HG03135 (cell line): ENCODE measurements at regions not wholly inside any gene's neighbourhood (a gene's known extent, or its start where the extent isn't known, plus 50 kb on each side); places are given as distances from the start of the nearest gene placed in this dataset.
A peak's percentile ranks its signal among the peaks of the same experiment; 100 is the strongest.

Source experiments
- ATAC-seq: cut with Tn5 transposase; IDR thresholded peaks from one replicate; pipeline ENCODE4 v1.9.1; 2021; ENCODE audit warnings: mild to moderate bottlenecking, moderate library complexity; ENCODE audit not compliant: unreplicated experiment

DNA sequence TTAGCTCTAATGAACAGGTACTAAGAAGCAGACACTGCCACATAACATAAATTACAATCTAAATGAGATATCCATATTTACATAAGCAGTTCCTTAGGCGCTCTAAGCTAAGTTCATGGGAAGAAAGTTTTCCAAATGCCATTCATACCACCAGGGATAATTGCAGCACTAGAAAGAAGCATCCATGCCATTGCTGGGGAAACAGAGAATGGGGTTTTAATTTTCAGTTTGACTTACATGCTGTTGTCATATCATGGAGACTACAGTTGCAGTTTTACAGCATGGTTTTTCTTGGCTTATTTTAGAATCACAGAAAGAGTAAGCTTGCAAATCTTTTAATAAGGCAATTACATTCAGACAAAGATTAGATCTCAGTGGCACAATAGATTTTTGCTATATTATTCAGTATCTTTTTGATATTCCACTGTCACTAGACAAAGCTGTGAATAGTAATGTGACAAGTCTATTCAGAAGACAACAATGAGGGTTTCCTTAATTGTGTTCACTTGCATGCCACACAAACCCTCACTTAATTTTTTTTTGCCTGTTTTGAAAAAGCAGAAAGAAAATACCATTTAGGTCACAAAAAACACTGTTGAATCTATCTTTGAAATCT is 108.4 kb upstream of the ELAVL2 start:
- no peak for ATAC-seq

DNA sequence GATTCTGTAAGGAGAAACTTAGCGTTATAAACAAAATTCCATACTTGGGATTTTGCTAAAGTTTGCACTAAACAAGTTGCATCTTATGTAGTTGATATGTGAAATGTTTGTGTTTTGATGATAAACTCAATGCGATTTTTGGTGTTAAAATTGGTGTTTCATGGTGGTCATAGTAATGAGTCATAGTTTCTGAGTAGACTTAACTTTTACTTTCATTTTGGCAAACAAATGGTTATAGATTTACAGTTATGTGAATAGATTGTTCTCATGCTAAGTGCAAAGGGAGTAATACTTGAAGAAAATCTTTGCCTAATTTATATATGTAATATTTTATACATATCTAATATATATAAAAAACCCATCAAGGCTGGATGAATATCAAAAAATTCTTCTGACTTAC is 107.3 kb upstream of the ELAVL2 start:
- no peak for ATAC-seq

DNA sequence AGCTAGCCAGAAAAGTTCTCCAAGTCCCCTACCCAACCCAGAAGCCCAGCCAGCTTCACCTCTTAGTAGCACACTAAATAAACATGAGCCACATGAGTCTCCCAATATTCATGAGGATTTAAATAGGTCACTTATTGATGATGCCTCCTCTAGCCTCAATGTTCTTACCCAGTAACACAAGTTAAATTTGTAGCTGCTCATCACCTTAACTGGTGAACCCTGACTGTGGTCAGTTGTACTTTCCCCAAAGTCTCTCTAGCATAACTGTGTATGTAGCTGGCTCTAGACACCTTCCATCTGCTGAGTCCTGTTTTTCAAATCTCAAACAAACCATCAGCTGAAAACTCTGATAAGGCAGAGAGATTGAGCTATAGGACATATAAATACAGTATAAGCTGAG is 100.3 kb upstream of the ELAVL2 start:
- peak; percentile 63 for ATAC-seq

DNA sequence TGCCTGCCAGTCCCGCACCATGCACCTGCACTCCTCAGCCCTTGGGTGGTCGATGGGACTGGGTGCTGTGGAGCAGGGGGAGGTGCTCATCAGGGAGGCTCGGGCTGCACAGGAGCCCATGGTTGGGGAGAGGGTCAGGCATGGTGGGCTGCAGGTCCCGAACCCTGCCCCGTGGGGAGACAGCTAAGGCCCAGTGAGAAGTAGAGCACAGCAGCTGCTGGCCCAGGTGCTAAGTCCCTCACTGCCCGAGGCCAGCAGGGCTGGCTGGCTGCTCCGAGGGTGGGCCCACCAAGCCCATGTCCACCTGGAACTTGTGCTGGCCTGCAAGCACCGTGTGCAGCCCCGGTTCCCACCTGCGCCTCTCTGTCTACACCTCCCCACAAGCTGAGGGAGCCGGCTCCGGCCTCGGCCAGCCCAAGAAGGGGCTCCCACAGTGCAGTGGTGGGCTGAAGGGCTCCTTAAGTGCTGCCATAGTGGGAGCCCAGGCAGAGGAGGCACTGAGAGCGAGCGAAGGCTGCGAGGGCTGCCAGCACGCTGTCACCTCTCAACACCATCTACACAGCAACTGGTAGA is 88.5 kb upstream of the ELAVL2 start:
- no peak for ATAC-seq

DNA sequence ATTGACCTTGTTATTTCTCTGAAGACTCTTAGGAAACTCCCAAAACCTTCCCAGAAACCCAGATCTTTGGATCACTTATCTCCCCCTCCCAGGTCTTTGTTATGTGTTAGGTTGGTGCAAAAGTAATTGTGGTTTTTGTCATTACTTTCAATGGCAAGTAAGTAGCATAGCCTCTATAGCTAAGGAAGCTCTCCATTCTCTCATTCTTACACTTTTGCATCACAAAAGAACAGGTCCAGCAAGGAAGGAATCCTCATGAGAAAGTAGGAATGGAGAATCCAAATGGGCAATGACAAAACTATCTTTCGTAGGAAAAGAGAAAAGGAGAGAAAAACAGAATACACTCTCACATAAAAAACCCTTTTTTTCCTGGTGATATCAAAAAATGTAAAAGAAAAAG is 81.3 kb upstream of the ELAVL2 start:
- no peak for ATAC-seq

DNA sequence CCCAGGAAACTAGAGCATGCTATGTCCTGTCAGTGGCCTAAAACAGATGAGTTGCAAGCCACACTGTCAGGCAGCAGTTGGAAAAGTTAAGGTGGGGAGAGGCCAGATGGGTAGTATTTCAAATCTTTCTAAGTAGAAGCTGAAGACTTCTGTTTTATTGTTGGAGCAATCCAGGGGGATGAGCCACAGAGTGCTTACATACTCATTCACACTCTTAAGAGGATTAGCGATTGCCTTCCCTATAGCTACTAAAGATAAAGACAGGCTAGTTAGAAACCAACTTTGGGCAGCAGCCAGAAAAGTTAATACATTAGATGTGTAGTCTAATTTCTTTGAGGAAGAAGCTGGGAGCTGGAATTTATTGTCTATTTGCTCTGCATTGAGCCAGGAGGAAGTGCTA is 61.7 kb upstream of the ELAVL2 start:
- ATAC-seq, result no peak
